ENCODE measurements at regions not wholly inside any gene's neighbourhood (a gene's known extent, or its start where the extent isn't known, plus 50 kb on each side); places are given as distances from the start of the nearest gene placed in this dataset.

- TF ChIP-seq CTCF (IDR thresholded peaks at IDR 0.05; ENCODE audit: low read depth, low read length, missing input control), result no peak
- peak; percentile 94 for TF ChIP-seq MAX (IDR thresholded peaks at IDR 0.05)
- peak; percentile 33 for TF ChIP-seq TAF1 (conservative IDR thresholded peaks at IDR 0.05)
- peak; percentile 99 to 100 for TF ChIP-seq RXRA (IDR thresholded peaks at IDR 0.05)
- TF ChIP-seq FOXA1 (IDR thresholded peaks at IDR 0.05), result peak; percentile 78
- TF ChIP-seq RAD21 (IDR thresholded peaks at IDR 0.05), result peak; percentile 72 to 74
- TF ChIP-seq ATF3 (IDR thresholded peaks at IDR 0.05), result peak; percentile 76
- peak; percentile 100 for TF ChIP-seq SP1 (IDR thresholded peaks at IDR 0.05)
- peak; percentile 95 for TF ChIP-seq YY1 (IDR thresholded peaks at IDR 0.05)
- TF ChIP-seq GABPA (IDR thresholded peaks at IDR 0.05 in 1 of 2, conservative IDR thresholded peaks at IDR 0.05 in 1 of 2), result peak in 1 of 2 donors; percentile 58
- TF ChIP-seq REST (IDR thresholded peaks at IDR 0.05), result peak; percentile 90
- peak in 1 of 2 donors; percentile 65 for TF ChIP-seq EGR1 (IDR thresholded peaks at IDR 0.05; ENCODE audit: low read depth in 2 of 2)
- TF ChIP-seq JUND (IDR thresholded peaks at IDR 0.05), result peak; percentile 65 to 92
Measured at GRCh38 chr1:234538062-234538731, 59.2 kb upstream of the TARBP1 start.

All from liver (tissue), 3 donors.